GM12878 (cell line): ENCODE measurements at regions not wholly inside any gene's neighbourhood (a gene's known extent, or its start where the extent isn't known, plus 50 kb on each side); places are given as distances from the start of the nearest gene placed in this dataset.

Source experiments
- ATAC-seq: fragments of 200-7000 bp; cut with Tn5 transposase; 3 replicates; pipeline ENCODE4 v1.9.1; 2020; ENCODE audit warnings: mild to moderate bottlenecking, moderate library complexity
- BruUV-seq: library from RNA; stranded (reverse); fragments of 400-500 nt; replicated peaks from 2 replicates; lab custom pipeline; 2021; lab: Mats Ljungman, UMichigan
- CTCF ChIA-PET: fragments of 300-600 bp; sonication (Branson Sonifier 250); formaldehyde crosslinking; extraction: SDS; loops from one replicate; lab custom pipeline; 2021; ENCODE audit warnings: inconsistent platforms; lab: Yijun Ruan, JAX
- POLR2A ChIA-PET: fragments of 350-600 bp; formaldehyde crosslinking; extraction: SDS; loops from one replicate; lab custom pipeline; 2021; ENCODE audit warnings: inconsistent platforms; lab: Charles Lee
- RAD21 ChIA-PET: fragments of 300-600 bp; sonication (Branson Sonifier 250); formaldehyde crosslinking; loops from one replicate; lab custom pipeline; 2023; ENCODE audit warnings: antibody characterized with exemption; ENCODE audit not compliant: unreplicated experiment; lab: Charles Lee
- SMC1A ChIA-PET: fragments of 300-600 bp; sonication (Branson Sonifier 250); formaldehyde crosslinking; loops from one replicate; lab custom pipeline; 2023; ENCODE audit not compliant: unreplicated experiment, uncharacterized antibody; lab: Charles Lee
- DNase-seq: peaks from one replicate; pipeline ENCODE4 v3.0.0-alpha.2; 2011; ENCODE audit warnings: low read depth, low spot score
- FAIRE-seq: peaks from 3 replicates; lab custom pipeline; 2011; peaks lifted over from hg19 to GRCh38; lab: Jason Lieb, UNC
- H2AFZ ChIP-seq: 2 replicates; pipeline ENCODE4 v1.6.0; 2011; ENCODE audit warnings: low read depth, low read length, control low read depth; ENCODE audit not compliant: control insufficient read depth
- H3K27ac ChIP-seq: 2 replicates; pipeline ENCODE4 v1.5.1; 2011; ENCODE audit warnings: control low read depth; ENCODE audit not compliant: control insufficient read depth, insufficient read depth
- H3K27me3 ChIP-seq, 2 experiments: replicated peaks in 1 of 2; 2 replicates each; pipeline versions ENCODE4 v1.6.0 to v1.6.1; 2011; ENCODE audit warnings: low read length in 1 of 2; ENCODE audit not compliant: control insufficient read depth in 2 of 2, insufficient read depth in 2 of 2
- H3K36me3 ChIP-seq, 2 experiments: 2 replicates each; pipeline ENCODE4 v1.5.1; 2011; ENCODE audit warnings: low read length in 1 of 2; ENCODE audit not compliant: control insufficient read depth in 2 of 2, insufficient read depth in 2 of 2
- H3K4me1 ChIP-seq: 2 replicates; pipeline ENCODE4 v1.6.1; 2011; ENCODE audit warnings: mild to moderate bottlenecking, low read length, moderate library complexity, mixed read lengths; ENCODE audit not compliant: control insufficient read depth, insufficient read depth
- H3K4me2 ChIP-seq: 2 replicates; pipeline ENCODE4 v1.6.0; 2011; ENCODE audit warnings: control low read depth; ENCODE audit not compliant: control insufficient read depth, insufficient read depth
- H3K4me3 ChIP-seq: fragments of 200-600 bp; sonication (generic); 2 replicates; pipeline ENCODE4 v1.5.1; 2016
- H3K79me2 ChIP-seq: 2 replicates; pipeline ENCODE4 v1.6.0; 2011; ENCODE audit warnings: low read length; ENCODE audit not compliant: control insufficient read depth, insufficient read depth
- H3K9ac ChIP-seq: 2 replicates; pipeline ENCODE4 v1.8.0; 2011; ENCODE audit warnings: low read length, control low read depth, mixed read lengths; ENCODE audit not compliant: control insufficient read depth, insufficient read depth
- H3K9me3 ChIP-seq: replicated peaks from 3 replicates; pipeline ENCODE4 v1.5.1; 2011; ENCODE audit warnings: mild to moderate bottlenecking, low read length; ENCODE audit not compliant: control insufficient read depth, insufficient read depth
- H4K20me1 ChIP-seq: 2 replicates; pipeline ENCODE4 v1.6.0; 2011; ENCODE audit not compliant: control insufficient read depth, insufficient read depth
- KAT2A ChIP-seq: conservative IDR thresholded peaks from 2 replicates; pipeline ENCODE4 v1.6.1; 2011; ENCODE audit warnings: low read depth, low read length; ENCODE audit not compliant: control insufficient read depth
- MYB ChIP-seq: fragments of 150-350 bp; IDR thresholded peaks from 2 replicates; pipeline ENCODE4 v1.6.1; 2014; ENCODE audit warnings: mild to moderate bottlenecking, low read depth, low read length, borderline replicate concordance
- POU2F2 ChIP-seq: IDR thresholded peaks from 3 replicates; pipeline ENCODE4 v1.6.1; 2011; ENCODE audit warnings: low read depth, mild to moderate bottlenecking, low read length, borderline replicate concordance
- RELB ChIP-seq: fragments of 450-650 bp; IDR thresholded peaks from 2 replicates; pipeline ENCODE4 v1.6.1; 2017; ENCODE audit warnings: low read depth, mild to moderate bottlenecking, moderate library complexity
- RFX5 ChIP-seq: IDR thresholded peaks from 2 replicates; pipeline ENCODE4 v1.6.1; 2011; ENCODE audit warnings: low read depth, low read length, improper control_type of control experiment
- SRF ChIP-seq, 2 experiments: IDR thresholded peaks; 2 replicates each; pipeline ENCODE4 v1.6.1; 2011; ENCODE audit warnings: low read depth in 2 of 2, low read length in 2 of 2, mild to moderate bottlenecking in 1 of 2, moderate library complexity in 1 of 2
- ZBED1 ChIP-seq: IDR thresholded peaks from 2 replicates; pipeline ENCODE4 v1.6.1; 2016; ENCODE audit warnings: borderline replicate concordance
- ZSCAN29 ChIP-seq: fragments of 450-650 bp; IDR thresholded peaks from 2 replicates; pipeline ENCODE4 v1.6.1; 2017; ENCODE audit warnings: mild to moderate bottlenecking, moderate library complexity
- WGBS: methylation state at CpG from one replicate; pipeline ENCODE4 v1.1.6; 2016; ENCODE audit warnings: low lambda C conversion rate; ENCODE audit not compliant: insufficient replicate concordance, insufficient coverage; ENCODE audit errors: missing lambda C conversion rate; 5-methylcytosine and 5-hydroxymethylcytosine counted together
- in situ Hi-C: fragments of 300-500 bp; cut with MboI; formaldehyde crosslinking; loops from 9 replicates; pipeline ENCODE4 v1.14.3; 2018; ENCODE audit warnings: mixed read lengths
- intact Hi-C: fragments of 100-400 bp; cut with micrococcal nuclease; formaldehyde crosslinking; loops from one replicate; pipeline ENCODE4 v1.14.2; 2022; ENCODE audit not compliant: unreplicated experiment
- TF ChIP-seq, protein P1 (sequence below): fragments of 450-650 bp; IDR thresholded peaks from 2 replicates; pipeline ENCODE4 v1.6.1; 2018; ENCODE audit warnings: borderline replicate concordance, mild to moderate bottlenecking; ENCODE audit not compliant: partially characterized antibody

DNA sequence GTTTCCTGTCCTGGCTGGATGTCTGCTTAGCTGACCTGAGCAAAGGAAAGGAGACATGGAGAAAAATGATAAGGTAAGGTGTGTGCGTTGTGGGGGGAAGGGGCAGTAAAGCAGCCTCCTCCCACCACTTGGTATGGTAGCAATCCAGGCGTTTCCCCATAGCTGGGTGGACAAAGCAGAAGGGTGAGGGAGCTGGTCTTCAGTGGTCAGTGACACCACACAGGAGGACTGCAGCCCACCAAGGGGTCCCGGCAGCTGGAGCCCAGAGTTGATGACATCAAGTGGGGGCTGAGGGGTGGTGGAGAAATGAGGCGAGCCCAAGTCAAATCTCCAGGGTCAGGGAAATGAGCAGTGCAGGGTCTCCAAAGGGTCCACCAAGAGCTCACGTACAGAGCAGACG is 69.3 kb upstream of the LRRN2 start:
- no peaks in the 10 kb centered on the region for H3K36me3 ChIP-seq
- ChIA-PET CTCF (interaction anchor here (2.0 to 12.3 kb wide), 2 partner anchors 7 to 8 kb away, joined by 9 to 134 read pairs; no protein-coding TSS in a partner anchor), RAD21 (interaction anchor here (0.8 kb wide), 1 partner anchor 52 kb away, joined by 3 read pairs; no protein-coding TSS in a partner anchor), SMC1A (no interaction called here), POLR2A (interaction anchor here (1.0 kb wide), 1 partner anchor 10 kb away, joined by 4 read pairs; no protein-coding TSS in a partner anchor)
- no peak overlapping the region for H3K9ac ChIP-seq
- ATAC-seq (no peak), FAIRE-seq (no peak), DNase-seq (no peak)
- no peaks in the 10 kb centered on the region for H3K9me3 ChIP-seq
- H3K27ac ChIP-seq = no peak overlapping the region
- no peak overlapping the region for H2AFZ ChIP-seq
- H4K20me1 ChIP-seq = no peaks in the 10 kb centered on the region
- no peaks in the 10 kb centered on the region for H3K79me2 ChIP-seq
- no peak overlapping the region for H3K4me2 ChIP-seq
- H3K27me3 ChIP-seq = peaks cover 1 to 5% of the 10 kb centered on the region in 2 experiments; a peak in 2 of 4 replicates
- intact Hi-C loops (no loop called here), in situ Hi-C loops (no loop called here)
- no peak for TF ChIP-seq ZSCAN29
- no peak for TF ChIP-seq KAT2A
- TF ChIP-seq ZBED1 = no peak
- TF ChIP-seq RELB = no peak
- no peak for TF ChIP-seq RFX5
- TF ChIP-seq POU2F2 = no peak
- TF ChIP-seq MYB = no peak
- TF ChIP-seq SRF (IDR thresholded peaks at IDR 0.05; ENCODE audit: low read depth in 2 of 2, low read length in 2 of 2) = no peak
- TF ChIP-seq, protein P1, sequence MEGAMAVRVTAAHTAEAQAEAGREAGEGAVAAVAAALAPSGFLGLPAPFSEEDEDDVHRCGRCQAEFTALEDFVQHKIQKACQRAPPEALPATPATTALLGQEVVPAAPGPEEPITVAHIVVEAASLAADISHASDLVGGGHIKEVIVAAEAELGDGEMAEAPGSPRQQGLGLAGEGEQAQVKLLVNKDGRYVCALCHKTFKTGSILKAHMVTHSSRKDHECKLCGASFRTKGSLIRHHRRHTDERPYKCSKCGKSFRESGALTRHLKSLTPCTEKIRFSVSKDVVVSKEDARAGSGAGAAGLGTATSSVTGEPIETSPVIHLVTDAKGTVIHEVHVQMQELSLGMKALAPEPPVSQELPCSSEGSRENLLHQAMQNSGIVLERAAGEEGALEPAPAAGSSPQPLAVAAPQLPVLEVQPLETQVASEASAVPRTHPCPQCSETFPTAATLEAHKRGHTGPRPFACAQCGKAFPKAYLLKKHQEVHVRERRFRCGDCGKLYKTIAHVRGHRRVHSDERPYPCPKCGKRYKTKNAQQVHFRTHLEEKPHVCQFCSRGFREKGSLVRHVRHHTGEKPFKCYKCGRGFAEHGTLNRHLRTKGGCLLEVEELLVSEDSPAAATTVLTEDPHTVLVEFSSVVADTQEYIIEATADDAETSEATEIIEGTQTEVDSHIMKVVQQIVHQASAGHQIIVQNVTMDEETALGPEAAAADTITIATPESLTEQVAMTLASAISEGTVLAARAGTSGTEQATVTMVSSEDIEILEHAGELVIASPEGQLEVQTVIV = no peak
- H3K4me3 ChIP-seq = no peak overlapping the region
- no peaks in the 10 kb centered on the region for H3K4me1 ChIP-seq
- no TSS peak for BruUV-seq
- 36% methylated on average over 6 of the region's 6 CpGs for WGBS
